ENCODE measurements at regions not wholly inside any gene's neighbourhood (a gene's known extent, or its start where the extent isn't known, plus 50 kb on each side); places are given as distances from the start of the nearest gene placed in this dataset.
"Not testable (repeated sequence)": the region's sequence is repeated elsewhere in the genome, so short reads cannot be mapped to it uniquely, and the experiment has no call there.

DNA sequence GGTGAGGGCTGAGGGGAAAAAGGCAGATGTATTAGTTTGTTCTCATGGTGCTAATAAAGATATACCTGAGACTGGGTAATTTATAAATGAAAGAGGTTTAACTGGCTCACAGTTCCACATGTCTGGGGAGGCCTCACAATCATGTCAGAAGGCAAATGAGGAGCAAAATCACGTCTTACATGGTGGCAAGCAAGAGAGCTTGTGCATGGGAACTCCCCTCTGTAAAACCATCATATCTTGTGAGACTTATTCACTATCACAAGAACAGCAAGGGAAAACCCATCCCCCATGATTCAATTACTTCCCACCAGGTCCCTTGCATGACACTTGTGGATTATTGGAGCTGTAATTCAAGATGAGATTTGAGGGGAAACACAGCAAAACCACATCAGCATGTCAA, 1220.9 kb downstream of the GALC start:
- no peak for DNase-seq

GRCh38 chr14:86770186-86770585, 1222.8 kb downstream of the GALC start:
- no peak for DNase-seq

DNA sequence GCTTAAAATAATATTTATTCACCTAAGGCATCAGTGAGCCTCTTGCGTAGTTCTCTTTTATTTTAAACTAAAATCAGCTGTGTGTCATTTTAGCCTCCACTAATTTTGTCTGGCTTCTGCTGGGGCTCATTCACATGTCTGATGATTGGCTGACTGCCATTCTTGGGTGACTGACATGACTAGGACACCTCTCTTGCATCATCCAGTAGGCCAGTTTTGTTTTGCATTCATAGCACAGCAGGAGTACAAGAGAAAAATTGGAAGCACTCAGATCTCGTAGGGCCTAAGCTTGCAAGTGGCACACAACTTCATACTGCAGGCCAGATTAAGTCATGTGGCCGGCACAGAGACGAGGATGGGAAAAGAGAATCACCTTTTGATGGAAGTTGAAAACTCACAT, 1226.5 kb downstream of the GALC start:
- DNase-seq = no peak

- DNase-seq = no peak
Observed at GRCh38 chr14:86761611-86762010, 1231.4 kb downstream of the GALC start.

DNA sequence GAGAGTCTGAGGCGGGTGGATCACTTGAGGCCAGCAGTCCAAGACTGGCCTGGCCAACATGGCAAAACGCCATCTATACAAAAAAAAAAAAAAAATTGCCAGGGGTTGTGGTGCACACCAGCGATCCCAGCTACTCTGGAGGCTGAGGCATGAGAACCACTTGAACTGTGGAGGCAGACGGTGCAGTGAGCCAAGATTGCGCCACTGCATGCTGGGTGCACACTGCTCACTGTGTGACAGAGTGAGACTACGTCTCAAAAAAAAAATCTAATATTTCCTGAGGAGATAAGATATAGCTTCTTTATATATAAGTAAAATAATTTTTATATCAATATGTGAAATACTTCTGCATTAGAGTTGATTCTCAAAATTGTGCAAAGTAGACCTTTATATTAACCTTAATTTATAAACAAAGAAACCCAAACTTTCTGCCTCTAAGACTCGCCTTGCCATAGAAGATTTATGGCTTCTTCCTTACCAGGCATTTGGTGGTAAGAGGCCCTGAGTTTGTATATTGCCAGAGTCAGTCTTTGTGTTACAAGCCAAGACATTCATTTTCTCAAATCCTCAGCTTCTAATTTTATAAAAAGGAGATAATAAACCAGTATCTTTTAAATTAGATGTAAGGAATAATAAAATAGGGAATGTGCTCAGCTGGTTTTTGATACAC, 1226.7 kb downstream of the FLRT2 start:
- no peak for DNase-seq

GRCh38 chr14:86750488-86750887, 1220.5 kb downstream of the FLRT2 start:
- not testable (repeated sequence) for DNase-seq

DNA sequence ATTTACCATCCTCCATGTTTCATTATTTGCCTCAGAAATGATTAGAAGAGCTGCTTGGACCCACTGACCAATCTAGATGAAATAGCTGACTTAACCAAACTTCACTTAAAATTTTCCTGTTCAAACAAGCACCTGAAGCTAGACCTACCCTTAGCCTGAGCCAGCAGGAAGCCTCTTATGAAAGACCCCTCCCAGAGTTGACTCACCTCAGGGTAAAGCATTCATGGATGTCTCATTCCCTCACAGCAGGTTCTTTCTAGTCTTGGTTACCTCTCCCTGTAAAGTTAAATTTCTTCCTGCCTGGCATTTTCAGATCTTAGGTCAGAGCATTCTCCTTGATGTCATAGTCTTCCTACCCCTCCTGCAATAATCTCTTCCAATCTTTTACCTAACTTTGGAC, 1209.8 kb downstream of the FLRT2 start:
- no peak for DNase-seq

GRCh38 chr14:86731427-86731826, 1201.5 kb downstream of the FLRT2 start:
- DNase-seq = not testable (repeated sequence)

- DNase-seq = no peak
Observed at GRCh38 chr14:86723254-86723624, 1193.3 kb downstream of the FLRT2 start.

GRCh38 chr14:86722612-86723253, 1192.8 kb downstream of the FLRT2 start:
- DNase-seq = no peak

- no peak for DNase-seq
Observed at GRCh38 chr14:86714575-86714974, 1184.6 kb downstream of the FLRT2 start.

- DNase-seq = no peak
Observed at GRCh38 chr14:86714153-86714552, 1184.2 kb downstream of the FLRT2 start.

- no peak for DNase-seq
Observed at GRCh38 chr14:86712727-86713126, 1182.8 kb downstream of the FLRT2 start.

- DNase-seq = no peak
Observed at GRCh38 chr14:86712176-86712575, 1182.2 kb downstream of the FLRT2 start.

DNA sequence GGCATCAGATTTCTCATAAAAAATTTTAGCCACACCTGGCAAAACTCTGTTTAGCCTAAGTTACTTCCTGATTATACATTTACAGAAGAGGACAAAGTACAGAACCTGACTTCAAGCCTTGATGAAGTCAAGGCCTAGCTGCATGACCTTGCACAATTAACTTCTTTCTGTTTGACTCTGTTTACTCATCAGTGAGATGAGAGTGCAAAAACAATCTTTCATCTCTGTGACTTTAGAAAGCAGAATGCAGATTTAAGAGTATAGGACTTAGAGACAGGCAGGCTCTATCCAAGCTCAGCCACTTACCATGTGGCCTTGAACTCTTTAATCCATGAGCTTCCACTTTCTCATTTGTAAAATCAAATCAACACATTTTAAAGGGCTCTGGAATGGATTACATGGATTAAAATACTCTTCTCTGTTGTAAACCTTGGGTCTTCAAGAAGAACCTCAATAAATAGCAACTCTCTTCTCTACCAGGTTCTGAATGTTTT, 1178.9 kb downstream of the FLRT2 start:
- DNase-seq = no peak

DNA sequence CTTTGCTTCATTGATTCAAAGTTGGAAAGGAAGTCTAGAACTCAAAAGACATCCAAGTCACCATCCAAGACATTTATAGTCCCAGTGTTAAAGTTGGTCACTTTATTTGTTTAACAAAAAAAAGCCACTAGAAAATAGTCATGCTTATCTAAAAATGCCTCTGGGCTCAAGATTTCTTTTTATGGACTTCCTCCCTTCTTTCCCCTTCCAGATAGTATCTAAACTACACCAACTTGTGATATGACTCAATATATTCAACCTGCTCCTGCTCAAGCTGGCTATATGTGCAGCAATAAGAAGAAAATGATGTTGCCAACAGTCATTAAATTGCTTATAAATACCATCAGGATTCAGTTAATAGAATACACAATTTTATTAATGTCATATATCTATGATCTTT, 1177.1 kb downstream of the FLRT2 start:
- no peak for DNase-seq

GRCh38 chr14:86683561-86683960, 1153.6 kb downstream of the FLRT2 start:
- DNase-seq = no peak

DNA sequence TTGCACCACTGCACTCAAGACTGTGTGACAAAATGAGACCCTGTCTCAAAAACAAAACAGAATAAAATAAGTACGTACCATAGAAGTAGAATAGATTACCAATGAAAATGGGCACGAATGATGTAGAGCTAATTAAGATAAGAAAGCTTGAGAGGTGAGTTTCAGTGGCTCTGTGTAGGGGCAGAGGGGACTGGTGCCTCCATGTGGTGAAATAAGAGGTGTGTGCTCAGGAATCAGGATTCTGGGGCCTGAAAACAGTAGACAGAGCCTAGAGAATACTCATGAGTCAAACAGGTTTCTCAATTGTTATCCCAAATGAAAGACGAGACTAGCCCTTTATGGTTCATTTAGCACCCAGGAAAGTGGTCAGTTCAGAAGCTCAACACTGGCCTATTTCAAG, 1145.1 kb downstream of the FLRT2 start:
- no peak for DNase-seq

GRCh38 chr14:86673523-86673969, 1143.6 kb downstream of the FLRT2 start:
- no peak for DNase-seq

GRCh38 chr14:86672080-86672479, 1142.1 kb downstream of the FLRT2 start:
- no peak for DNase-seq

GRCh38 chr14:86665975-86666374, 1136.0 kb downstream of the FLRT2 start:
- DNase-seq = no peak

DNA sequence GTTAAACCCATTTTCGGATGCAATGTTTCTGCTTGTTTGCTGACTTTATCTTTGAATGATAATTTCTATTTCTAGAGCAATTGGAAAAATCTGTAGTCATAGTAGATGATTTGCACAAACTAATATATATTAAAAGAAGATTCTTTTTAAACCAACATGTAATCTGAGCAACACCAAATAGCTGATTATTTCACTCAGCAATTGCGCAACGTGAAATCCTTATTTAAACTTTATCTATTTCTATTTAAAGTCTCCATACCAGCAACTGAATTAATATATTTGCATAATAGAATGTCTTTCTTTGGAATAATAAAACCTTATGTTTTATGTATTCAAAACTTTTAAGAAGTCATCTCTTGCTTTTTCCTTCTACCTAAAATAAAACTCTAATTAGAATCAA, 1132.4 kb downstream of the FLRT2 start:
- no peak for DNase-seq

- peak; percentile 28 for DNase-seq
Observed at GRCh38 chr14:86654558-86655184, 1124.7 kb downstream of the FLRT2 start.

GRCh38 chr14:86652526-86652925, 1122.6 kb downstream of the FLRT2 start:
- DNase-seq = no peak
